HG02852 (cell line): ENCODE measurements at regions not wholly inside any gene's neighbourhood (a gene's known extent, or its start where the extent isn't known, plus 50 kb on each side); places are given as distances from the start of the nearest gene placed in this dataset.
"Not testable (repeated sequence)": the region's sequence is repeated elsewhere in the genome, so short reads cannot be mapped to it uniquely, and the experiment has no call there.

ENCODE experiments used
- ATAC-seq: cut with Tn5 transposase; IDR thresholded peaks from one replicate; pipeline ENCODE4 v1.9.1; 2021; ENCODE audit warnings: mild to moderate bottlenecking, moderate library complexity; ENCODE audit not compliant: unreplicated experiment

DNA sequence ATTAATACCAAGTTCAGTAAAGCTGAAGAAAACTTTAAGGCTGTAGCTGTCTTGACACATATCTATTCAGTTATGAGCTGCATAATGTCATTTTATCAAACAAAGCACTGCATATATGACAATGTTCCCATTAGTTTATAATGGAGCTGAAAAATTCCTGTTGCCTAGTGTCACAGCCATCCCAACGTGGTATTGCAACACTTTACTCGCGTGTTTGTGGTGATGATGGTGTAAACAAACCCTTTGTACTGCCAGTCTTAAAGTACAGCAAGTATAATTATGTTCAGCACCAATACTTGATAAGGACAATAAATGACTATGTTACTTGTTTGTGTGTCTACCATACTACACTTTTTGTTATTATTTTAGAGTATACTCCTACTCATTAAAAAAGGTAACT lies 1415.6 kb upstream of the PCDH7 start:
- no peak for ATAC-seq

DNA sequence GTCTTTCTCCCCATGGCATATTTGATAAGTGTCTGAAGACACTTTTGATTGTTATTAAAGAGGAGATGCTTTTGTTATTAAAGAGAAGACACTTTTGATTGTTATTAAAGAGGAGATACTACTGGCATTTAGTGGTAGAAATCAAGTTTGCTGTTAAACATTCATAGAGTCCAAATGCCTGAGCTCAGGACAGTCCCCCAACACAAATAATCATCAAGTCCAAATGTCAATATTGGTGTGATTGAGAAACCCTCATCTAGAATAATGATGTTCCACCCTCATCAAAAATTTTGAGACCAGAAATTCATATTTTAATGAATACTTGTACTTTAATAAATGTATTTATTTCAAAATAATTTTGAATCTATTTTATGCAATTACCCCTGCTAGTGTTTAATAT lies 1412.9 kb upstream of the PCDH7 start:
- no peak for ATAC-seq

DNA sequence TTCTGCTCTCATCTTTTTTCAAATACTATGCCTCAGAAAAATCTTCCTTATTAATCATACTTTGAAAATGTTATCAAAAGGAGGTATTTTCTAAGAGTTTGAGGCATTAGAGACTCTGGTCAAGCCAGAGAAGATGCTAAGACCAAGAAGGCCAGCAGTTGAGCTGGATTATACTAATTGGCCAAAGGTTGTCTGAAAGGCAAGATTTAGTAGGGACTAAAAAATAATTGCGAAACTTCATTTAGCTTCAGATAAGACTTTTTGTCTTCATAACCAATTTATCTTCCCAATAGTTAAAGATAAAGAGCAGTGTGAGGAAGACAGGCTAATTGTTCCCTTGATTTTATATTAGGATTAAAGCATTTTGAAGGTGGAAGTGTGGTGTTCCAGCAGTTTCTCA lies 1412.4 kb upstream of the PCDH7 start:
- no peak for ATAC-seq

DNA sequence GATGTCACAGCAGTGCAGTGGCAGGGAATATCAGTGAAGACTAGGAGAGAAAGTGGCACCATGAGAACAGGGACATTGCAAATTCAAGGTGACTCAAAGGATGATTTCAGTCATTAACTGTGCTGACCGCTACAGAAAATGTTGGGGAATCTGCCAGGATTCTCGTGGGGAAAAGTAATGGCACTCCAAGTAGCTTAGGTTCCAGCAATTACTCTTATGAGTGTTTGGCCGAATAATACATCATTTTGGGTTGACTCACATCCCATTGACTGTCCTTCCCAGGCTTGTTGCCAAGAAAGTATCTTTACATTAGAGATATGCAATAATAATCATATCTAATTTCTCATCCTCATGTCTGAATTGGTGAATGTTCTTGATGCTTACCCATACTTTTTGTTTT lies 1411.1 kb upstream of the PCDH7 start:
- ATAC-seq = no peak

DNA sequence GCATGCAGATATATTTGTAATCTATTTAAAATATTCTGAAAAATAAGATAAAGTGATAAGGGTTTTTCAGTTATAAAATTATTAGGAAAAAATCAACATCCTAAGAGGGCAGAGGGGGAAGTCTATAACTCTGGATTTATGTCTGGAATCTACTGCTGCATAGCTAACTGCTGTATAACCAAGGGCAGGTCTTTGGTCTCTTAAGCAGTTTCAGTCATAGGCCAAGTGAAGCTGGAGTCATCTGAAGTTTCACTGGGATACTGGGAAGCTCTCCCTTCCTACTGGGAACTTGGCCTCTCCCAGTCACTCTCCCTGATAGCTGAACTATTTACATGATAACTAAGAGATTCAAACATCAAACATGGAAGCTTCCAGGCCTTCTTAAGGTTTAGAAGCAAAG lies 1409.9 kb upstream of the PCDH7 start:
- ATAC-seq = no peak

DNA sequence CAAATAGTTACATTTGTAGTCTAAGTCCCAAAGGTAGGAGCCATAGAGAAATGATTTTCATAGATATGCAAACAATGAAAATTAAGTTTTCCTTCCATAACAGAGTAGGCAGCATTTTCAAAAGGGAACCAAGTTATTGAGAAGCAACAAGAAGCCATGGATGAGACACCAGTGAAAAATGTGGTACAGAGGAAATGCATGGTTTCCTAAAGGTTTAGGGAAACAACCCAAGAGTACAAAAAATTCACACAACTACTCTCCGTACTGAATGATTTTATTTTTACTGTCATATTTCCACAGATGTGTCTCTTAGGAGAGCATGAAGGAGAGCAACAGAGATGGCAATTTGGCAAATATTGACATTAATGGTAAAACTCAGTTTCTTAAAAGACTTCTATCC lies 1408.9 kb upstream of the PCDH7 start:
- ATAC-seq = no peak

DNA sequence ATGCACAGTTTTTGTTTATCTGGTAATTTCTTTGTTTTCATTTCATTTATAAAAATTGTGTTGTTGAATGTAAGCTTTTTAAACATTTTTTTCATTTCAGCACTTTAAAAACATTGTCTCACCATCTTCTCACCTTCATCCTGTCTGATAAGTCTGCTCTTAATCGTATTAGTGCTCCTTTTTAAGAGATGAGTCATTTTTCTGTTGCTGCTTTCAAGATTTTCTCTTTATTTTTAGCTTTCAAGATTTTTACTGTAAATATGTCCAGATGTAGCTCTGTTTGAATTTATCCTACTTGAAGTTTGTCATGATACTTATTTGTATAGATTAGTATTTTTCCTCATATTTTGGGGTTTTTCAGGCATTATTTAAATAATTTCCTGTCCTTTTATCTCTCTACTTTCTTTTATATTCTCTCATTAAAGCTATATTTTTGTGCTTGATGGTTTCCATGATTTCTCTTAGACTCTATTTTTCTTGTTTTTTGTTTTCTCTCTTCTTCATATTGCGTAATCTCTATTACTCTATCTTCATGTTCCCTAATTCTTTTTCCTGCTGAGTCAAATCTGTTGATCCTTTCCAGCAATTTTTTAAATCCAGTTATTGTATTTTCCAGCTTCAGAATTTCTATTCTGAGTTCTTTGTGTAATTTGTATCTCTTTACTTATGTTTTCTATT lies 1400.4 kb upstream of the PCDH7 start:
- ATAC-seq = no peak

DNA sequence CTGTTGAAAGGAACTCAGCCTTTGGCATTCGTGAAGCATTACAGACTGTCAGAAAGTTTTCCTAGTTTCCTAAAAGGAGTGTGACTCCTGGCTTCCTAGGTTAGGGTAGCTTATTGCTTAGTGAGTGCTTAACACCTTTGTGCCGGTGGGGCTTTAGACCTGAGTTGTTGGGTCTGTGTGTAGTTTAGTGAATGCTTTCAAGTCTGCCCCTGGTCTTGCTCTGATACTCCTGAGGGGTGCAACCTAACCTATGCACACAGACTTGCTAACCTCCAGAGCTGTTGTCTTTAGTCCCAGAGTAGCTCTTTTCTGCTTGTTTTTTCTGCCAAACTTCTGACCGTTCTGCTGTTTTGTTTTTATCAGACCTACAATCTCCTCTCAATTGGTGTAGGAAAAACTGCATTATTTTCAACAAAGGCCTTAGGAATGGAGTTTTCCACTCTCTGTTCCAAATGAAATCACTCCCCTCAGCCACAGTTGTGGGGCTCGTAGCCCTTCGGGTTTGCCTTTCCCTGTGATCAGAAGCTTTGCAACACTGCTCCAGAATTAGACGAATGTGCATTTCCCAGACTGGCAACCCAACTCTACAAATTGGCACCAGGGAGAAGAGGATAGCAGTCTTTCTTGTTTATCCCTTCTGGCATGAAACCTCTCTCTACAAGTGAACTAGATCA lies 1399.1 kb upstream of the PCDH7 start:
- no peak for ATAC-seq

DNA sequence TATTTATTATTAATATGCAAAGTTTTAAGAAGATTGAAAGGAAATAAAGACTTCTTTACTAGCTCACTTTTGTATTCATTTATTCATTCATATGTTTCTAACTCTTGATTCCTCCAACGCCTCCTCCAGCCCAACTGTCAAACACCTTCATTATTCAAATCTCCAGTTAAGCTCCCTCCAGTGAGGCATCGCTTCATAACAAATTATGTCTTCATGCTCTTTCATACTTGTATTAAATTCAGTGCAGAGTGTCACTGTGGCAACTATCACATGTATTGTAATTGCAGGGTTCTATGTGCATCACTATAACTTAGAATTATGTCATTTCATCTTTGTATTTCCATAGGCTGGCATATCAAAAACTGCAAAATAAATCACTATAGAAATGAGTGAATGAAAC lies 1394.2 kb upstream of the PCDH7 start:
- ATAC-seq = no peak

DNA sequence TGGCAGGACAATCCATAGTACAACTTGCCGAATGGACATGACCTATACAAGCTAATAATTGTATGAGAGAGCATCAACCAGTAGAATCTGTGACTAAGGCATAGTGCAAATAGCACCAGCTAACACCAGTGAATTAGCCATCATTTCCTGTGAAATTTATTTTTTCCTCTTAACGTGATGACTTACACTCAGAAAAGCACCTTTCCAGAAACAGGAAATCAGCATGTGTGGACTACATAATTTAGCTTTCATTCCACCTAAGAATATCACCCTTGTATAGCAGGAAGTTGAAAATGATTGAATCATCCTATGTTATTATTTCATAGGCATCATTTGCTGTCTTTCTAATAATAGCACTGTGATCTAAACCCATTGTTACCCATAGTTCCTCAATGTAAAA lies 1393.4 kb upstream of the PCDH7 start:
- no peak for ATAC-seq

DNA sequence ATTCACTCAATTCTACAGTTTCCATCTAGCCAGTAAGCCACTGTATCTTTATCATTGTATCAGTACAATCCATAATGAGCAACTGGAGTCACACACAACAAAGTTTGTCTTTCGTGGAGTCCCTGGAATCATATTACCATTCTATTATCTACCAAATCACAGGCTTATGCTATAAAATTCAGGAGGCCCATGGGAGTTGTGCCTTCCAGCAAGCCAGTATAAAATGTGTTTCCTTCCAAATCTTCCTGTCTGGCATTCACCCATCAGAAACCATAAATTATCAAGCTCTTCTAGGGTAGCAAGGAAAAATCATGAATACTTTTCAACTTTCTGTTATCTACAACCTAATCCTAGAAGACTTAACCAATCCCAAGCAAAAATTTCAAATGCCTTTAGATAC lies 1383.3 kb upstream of the PCDH7 start:
- no peak for ATAC-seq

DNA sequence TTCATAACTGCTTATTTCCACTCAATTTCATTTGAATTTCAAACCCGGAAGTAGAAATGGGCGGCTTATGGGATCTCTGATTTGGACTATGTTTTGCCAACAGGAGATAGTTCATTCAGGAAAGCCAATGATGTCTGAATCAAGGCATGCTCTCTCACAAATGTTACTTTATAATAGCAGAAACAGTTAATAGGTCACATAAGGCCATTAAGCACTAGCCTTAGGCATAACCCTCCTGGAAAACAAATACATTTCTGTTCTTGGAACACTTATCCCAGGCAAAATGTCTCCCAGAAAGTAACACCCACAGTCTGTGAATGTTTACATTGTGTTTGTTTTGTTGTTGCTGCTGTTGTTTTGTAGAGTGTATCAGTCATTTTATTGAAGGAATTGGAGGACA lies 1347.2 kb upstream of the PCDH7 start:
- ATAC-seq = no peak

DNA sequence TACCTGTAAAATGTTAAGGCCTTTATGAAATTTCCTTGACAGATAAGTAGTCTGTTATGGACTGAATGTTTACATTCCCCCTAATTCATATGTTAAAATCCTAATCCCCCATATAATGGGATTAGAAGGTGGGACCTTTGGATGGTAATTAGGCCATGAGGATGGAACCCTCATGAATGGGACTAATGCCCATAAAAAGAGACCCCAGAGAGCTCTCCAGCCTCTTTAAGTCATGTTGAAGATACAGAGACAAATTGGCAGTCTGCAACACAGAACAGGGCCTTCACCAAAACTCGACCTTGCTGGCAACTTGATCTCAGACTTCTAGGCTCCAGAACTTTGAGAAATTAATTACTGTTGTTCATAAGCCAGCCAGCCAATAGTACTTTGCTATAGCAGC lies 1344.5 kb upstream of the PCDH7 start:
- no peak for ATAC-seq

DNA sequence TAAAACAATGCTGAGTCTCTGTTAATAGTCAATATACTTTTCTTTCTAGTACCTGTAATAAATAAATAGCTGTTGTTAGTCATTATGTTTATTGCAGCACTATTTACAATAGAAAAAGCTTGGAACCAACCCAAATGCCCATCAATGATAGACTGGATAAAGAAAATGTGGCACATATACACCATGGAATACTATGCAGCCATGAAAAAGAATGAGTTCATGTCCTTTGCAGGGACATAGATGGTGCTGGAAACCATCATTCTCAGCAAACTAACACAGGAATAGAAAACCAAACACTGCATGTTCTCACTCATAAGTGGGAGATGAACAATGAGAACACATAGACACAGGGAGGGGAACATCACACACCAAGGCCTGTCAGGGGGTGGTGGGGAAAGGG lies 1341.9 kb upstream of the PCDH7 start:
- ATAC-seq = not testable (repeated sequence)

DNA sequence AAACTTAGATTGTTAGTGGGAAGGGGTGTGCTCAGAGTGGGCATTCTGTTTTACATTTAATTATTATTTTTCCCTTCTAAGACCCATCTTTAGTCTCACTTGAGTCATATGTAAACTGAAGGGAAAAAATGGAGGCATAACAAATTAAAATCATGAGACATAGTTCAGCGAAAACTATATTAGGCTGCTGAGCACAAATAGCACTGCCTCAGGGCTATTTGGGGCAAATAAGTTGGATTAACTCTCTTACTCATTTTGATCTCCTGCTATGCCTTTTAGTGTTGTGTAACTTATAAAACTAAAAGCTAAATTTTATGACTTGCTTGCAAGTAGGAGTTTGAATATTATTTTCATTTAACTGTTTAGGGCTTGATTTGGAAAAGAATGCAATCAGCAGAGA lies 1329.2 kb upstream of the PCDH7 start:
- no peak for ATAC-seq

DNA sequence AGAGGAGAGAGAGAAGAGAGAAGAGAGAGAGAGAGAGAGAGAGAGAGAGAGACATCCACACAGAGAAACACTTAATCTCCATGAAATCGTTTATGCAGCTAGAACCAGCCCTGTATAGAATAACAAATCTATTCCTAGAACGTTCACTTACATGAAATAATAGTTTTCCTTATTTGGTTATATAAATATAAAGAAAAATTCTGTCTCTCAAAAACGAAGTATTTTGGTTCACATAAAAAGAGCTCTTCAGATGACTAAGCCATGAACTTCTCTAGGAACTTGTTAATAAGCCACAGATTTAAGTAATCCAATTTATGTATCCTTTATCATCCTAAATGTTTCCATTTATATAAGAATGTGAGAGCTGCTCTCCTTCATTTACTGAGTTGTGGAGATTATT lies 1315.1 kb upstream of the PCDH7 start:
- ATAC-seq = no peak

DNA sequence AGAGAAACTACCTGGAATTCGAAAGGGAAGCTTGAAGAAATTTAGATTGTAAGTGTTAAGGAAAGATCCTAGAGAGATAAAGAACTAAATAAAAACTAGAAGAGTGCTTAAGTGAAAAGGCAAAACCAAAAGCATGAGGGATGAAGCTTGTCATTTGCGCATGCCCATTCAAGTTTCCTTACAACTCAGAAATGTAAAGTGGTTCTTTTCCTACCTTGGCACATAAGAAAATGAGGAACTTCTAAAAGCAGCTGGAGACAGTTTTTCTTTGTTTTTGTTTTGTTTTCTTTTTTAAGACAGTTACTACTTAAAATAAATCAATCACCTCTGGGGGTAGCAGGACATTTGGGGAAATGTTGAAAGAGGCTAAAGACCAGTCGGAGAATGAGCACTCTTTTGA lies 1304.4 kb upstream of the PCDH7 start:
- ATAC-seq = no peak

DNA sequence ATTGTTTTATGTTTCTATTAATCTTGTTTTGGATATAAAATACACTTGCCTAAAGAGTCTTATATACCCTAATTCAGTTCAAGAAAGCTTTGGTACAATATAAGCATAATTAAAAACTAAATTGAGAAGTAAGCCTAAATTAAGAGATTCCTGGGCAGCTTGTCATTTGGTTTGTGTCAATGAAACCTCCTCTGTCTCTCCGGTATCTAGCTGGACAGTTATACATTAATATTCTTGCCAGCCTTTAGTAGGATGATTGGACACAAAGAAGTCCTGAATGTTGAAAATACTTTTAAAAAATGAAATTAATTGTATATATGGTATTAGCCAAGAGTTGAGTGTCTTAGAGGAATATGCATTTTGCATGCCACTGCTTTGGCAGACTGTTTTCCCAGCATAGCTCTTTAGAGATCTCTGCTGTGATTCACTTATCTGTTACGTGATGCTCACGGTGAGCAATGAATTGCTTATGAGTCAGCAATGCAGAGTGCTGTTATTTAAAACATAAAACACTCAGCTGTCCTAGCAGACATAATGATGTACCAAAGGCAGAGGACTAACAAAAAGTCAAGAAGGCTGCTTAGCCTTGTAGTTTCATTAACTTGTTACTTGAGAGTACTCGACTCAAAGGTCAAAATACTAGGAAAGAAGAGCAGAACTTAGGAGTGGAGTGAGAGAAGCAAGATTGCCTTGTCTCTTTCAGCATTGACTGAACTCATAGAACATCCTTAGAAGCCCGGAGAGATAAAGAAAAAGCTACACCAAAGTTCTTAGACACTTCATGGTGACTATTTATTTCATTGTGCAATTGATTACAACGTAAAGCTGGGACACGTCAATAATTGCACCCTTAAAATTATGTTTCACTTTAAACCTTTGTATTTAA lies 1296.1 kb upstream of the PCDH7 start:
- no peak for ATAC-seq

DNA sequence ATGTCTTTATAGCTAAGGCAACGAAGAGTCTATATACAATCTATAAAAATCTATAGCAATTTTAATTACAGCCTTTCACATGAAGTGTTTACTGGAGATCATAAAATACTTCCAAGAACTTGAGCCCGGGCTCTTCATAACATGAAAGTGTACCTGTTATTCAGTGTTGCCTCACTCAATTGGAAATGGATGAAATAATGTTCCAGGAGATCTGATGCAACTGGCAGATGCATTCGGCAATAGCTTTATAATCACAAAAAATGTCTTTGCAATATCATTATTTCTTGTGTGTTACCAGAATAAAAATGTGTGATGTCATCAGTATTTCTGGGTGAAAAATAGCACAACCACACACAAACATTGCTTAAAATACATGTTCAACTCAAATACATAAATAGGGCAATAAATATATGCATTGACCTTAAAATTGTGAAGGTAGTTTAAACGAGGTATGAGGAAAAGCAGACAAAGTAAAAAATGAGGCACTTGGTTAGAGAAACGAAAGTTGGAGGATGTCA lies 1266.8 kb upstream of the PCDH7 start:
- ATAC-seq = no peak

DNA sequence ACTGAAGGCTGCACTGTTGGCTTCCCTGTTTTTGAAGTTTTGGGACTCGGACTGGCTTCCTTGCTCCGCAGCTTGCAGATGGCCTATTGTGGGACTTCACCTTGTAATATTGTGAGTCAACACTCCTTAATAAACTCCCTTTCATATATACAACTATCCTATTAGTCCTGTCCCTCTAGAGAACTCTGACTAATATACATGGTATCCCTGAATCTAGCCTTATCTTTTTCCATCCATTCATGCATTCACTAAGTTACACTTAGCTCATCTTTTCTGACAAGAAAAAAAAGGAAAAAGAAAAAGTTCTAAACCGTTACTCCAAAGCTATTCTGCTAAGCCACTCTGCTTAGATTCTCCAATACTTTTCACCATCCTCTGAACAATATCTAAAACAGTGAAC lies 1260.2 kb upstream of the PCDH7 start:
- ATAC-seq = no peak

DNA sequence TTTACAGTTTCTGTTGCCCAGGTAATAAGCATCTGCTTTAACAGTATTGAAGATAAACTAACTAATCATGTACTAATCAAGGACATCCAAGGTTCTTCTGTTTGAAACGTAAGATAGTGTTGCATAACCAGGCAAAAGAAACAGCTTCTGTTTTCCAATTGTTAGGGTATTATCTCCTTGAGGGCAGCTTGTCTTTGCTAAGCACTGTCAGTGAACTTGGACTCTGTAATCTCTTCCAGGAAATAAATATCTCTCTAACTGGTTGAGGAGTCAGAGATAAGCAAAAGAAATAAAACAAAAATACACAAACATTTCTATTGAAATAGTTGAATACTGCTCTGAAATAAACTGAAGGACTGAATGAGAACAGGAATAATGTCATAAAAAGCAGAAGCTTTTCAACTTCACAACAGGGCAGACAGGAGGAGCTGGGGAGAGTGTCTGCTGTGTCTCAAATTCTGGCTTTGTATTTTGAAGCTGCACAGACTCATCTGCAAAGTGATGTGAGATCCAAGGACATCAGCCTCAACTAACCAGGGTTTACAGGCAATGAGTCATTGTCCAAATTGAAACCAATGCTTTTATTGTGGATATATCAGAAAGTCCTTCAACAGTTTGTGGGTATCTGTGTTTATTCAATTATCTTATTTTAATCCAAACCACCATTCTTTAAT lies 1253.0 kb upstream of the PCDH7 start:
- no peak for ATAC-seq
